GM18520 (cell line): ENCODE measurements at regions not wholly inside any gene's neighbourhood (a gene's known extent, or its start where the extent isn't known, plus 50 kb on each side); places are given as distances from the start of the nearest gene placed in this dataset.
"Not testable (repeated sequence)": the region's sequence is repeated elsewhere in the genome, so short reads cannot be mapped to it uniquely, and the experiment has no call there.

ENCODE experiments used
- ATAC-seq: cut with Tn5 transposase; IDR thresholded peaks from one replicate; pipeline ENCODE4 v1.9.1; 2021; ENCODE audit not compliant: unreplicated experiment

GRCh38 chr4:38504396-38504715, 159.6 kb upstream of the KLF3 start:
- ATAC-seq: no peak

- ATAC-seq: no peak
Observed at GRCh38 chr4:38509551-38509950, 154.4 kb upstream of the KLF3 start.

- no peak for ATAC-seq
Observed at GRCh38 chr4:38510201-38510600, 153.8 kb upstream of the KLF3 start.

GRCh38 chr4:38511702-38512101, 152.3 kb upstream of the KLF3 start:
- ATAC-seq: no peak

- ATAC-seq: no peak
Observed at GRCh38 chr4:38512840-38513239, 151.2 kb upstream of the KLF3 start.

- ATAC-seq: no peak
Observed at GRCh38 chr4:38514465-38515146, 149.4 kb upstream of the KLF3 start.

GRCh38 chr4:38516190-38516589, 147.8 kb upstream of the KLF3 start:
- ATAC-seq: no peak

GRCh38 chr4:38519666-38520065, 144.3 kb upstream of the KLF3 start:
- no peak for ATAC-seq

GRCh38 chr4:38523054-38523453, 140.9 kb upstream of the KLF3 start:
- no peak for ATAC-seq

GRCh38 chr4:38523524-38524448, 140.2 kb upstream of the KLF3 start:
- ATAC-seq: peak; percentile 98

GRCh38 chr4:38526412-38526811, 137.6 kb upstream of the KLF3 start:
- no peak for ATAC-seq

GRCh38 chr4:38529189-38530115, 134.5 kb upstream of the KLF3 start:
- peak; percentile 48 for ATAC-seq

GRCh38 chr4:38530486-38530885, 133.5 kb upstream of the KLF3 start:
- no peak for ATAC-seq

- ATAC-seq: no peak
Observed at GRCh38 chr4:38531141-38531727, 132.8 kb upstream of the KLF3 start.

- no peak for ATAC-seq
Observed at GRCh38 chr4:38532908-38533499, 131.0 kb upstream of the KLF3 start.

- no peak for ATAC-seq
Observed at GRCh38 chr4:38534344-38535045, 129.5 kb upstream of the KLF3 start.

GRCh38 chr4:38535071-38535470, 128.9 kb upstream of the KLF3 start:
- ATAC-seq: not testable (repeated sequence)

GRCh38 chr4:38535717-38536116, 128.3 kb upstream of the KLF3 start:
- ATAC-seq: no peak

- ATAC-seq: no peak
Observed at GRCh38 chr4:38536716-38537115, 127.3 kb upstream of the KLF3 start.

GRCh38 chr4:38537666-38538065, 126.3 kb upstream of the KLF3 start:
- no peak for ATAC-seq
